IMR-90 (cell line): ENCODE measurements at regions not wholly inside any gene's neighbourhood (a gene's known extent, or its start where the extent isn't known, plus 50 kb on each side); places are given as distances from the start of the nearest gene placed in this dataset.

Experiments used
- ATAC-seq: fragments of 200-7000 bp; cut with Tn5 transposase; 2 replicates; pipeline ENCODE4 v1.9.1; 2020; ENCODE audit warnings: low read depth, mild to moderate bottlenecking, moderate library complexity
- BruUV-seq: library from RNA; stranded (reverse); fragments of 400-500 nt; replicated peaks from 2 replicates; lab custom pipeline; 2021; lab: Mats Ljungman, UMichigan
- CTCF ChIA-PET: fragments of 300-600 bp; formaldehyde crosslinking; extraction: SDS; loops from one replicate; lab custom pipeline; 2021; ENCODE audit warnings: antibody characterized with exemption; lab: Yijun Ruan, JAX
- POLR2A ChIA-PET: fragments of 300-600 bp; sonication (Branson Sonifier 250); formaldehyde crosslinking; loops from one replicate; lab custom pipeline; 2022; ENCODE audit warnings: antibody characterized with exemption; ENCODE audit not compliant: unreplicated experiment; lab: Charles Lee
- DNase-seq: peaks from one replicate; pipeline ENCODE4 v3.0.0; 2013
- H2AFZ ChIP-seq: replicated peaks from 2 replicates; pipeline ENCODE3; 2013; ENCODE audit warnings: low read length, mild to moderate bottlenecking; ENCODE audit not compliant: poor library complexity
- H2AK5ac ChIP-seq: 2 replicates; pipeline ENCODE4 v1.6.1; 2013; ENCODE audit warnings: low read depth, low read length, inconsistent platforms
- H2AK9ac ChIP-seq: replicated peaks from 2 replicates; pipeline ENCODE3; 2013; ENCODE audit warnings: mild to moderate bottlenecking, low read depth, low read length, moderate library complexity; ENCODE audit not compliant: poor library complexity
- H2BK120ac ChIP-seq: 2 replicates; pipeline ENCODE4 v1.6.1; 2013; ENCODE audit warnings: low read depth, low read length, inconsistent platforms
- H2BK15ac ChIP-seq: 3 replicates; pipeline ENCODE4 v1.6.1; 2013; ENCODE audit warnings: low read depth, low read length, inconsistent platforms
- H2BK20ac ChIP-seq: 2 replicates; pipeline ENCODE4 v1.6.1; 2013; ENCODE audit warnings: low read depth, mild to moderate bottlenecking, inconsistent platforms, low read length, moderate library complexity
- H2BK5ac ChIP-seq: 2 replicates; pipeline ENCODE4 v1.6.1; 2013; ENCODE audit warnings: mild to moderate bottlenecking, low read depth, low read length, inconsistent platforms; ENCODE audit not compliant: poor library complexity, severe bottlenecking
- H3K14ac ChIP-seq: replicated peaks from 2 replicates; pipeline ENCODE4 v1.6.1; 2013; ENCODE audit warnings: low read depth, low read length, inconsistent platforms
- H3K18ac ChIP-seq: 2 replicates; pipeline ENCODE4 v1.6.1; 2013; ENCODE audit warnings: low read depth, low read length, control low read depth
- H3K23ac ChIP-seq: 2 replicates; pipeline ENCODE4 v1.6.1; 2013; ENCODE audit warnings: low read depth, low read length, inconsistent platforms
- H3K27ac ChIP-seq: 2 replicates; pipeline ENCODE4 v1.5.1; 2013; ENCODE audit warnings: mild to moderate bottlenecking, control low read depth, low read length; ENCODE audit not compliant: insufficient read depth
- H3K27me3 ChIP-seq: 2 replicates; pipeline ENCODE4 v1.6.1; 2013; ENCODE audit warnings: low read length; ENCODE audit not compliant: control insufficient read depth, insufficient read depth
- H3K36me3 ChIP-seq: 2 replicates; pipeline ENCODE4 v1.6.1; 2013; ENCODE audit warnings: low read length, mixed read lengths; ENCODE audit not compliant: control insufficient read depth, insufficient read depth
- H3K4ac ChIP-seq: 2 replicates; pipeline ENCODE4 v1.6.1; 2013; ENCODE audit warnings: low read depth, low read length, inconsistent platforms
- H3K4me1 ChIP-seq: 2 replicates; pipeline ENCODE4 v1.6.1; 2013; ENCODE audit warnings: low read length, mixed read lengths; ENCODE audit not compliant: control insufficient read depth, insufficient read depth
- H3K4me2 ChIP-seq: 2 replicates; pipeline ENCODE4 v1.6.1; 2013; ENCODE audit warnings: low read depth, mild to moderate bottlenecking, control low read depth, low read length, moderate library complexity
- H3K4me3 ChIP-seq: 2 replicates; pipeline ENCODE4 v1.5.1; 2013; ENCODE audit warnings: low read depth, mild to moderate bottlenecking, control low read depth, low read length, moderate library complexity; ENCODE audit not compliant: insufficient read depth
- H3K56ac ChIP-seq: 2 replicates; pipeline ENCODE4 v1.6.1; 2013; ENCODE audit warnings: low read length, inconsistent platforms; ENCODE audit not compliant: insufficient read depth; ENCODE audit errors: extremely low read depth
- H3K79me1 ChIP-seq, 2 experiments: 2 replicates each; pipeline ENCODE4 v1.6.1; 2013; ENCODE audit warnings: low read length in 2 of 2, inconsistent platforms in 1 of 2, low read depth in 1 of 2
- H3K9ac ChIP-seq: 2 replicates; pipeline ENCODE4 v1.6.1; 2013; ENCODE audit warnings: low read depth, low read length, control low read depth
- H3K9me1 ChIP-seq: 2 replicates; pipeline ENCODE4 v1.6.1; 2013; ENCODE audit warnings: low read length, inconsistent platforms; ENCODE audit not compliant: insufficient read depth
- H3K9me3 ChIP-seq: 2 replicates; pipeline ENCODE4 v1.6.1; 2013; ENCODE audit warnings: low read length; ENCODE audit not compliant: control insufficient read depth, insufficient read depth
- H4K20me1 ChIP-seq: 2 replicates; pipeline ENCODE4 v1.6.1; 2013; ENCODE audit warnings: low read length, inconsistent platforms; ENCODE audit not compliant: insufficient read depth
- H4K5ac ChIP-seq: 2 replicates; pipeline ENCODE4 v1.6.1; 2013; ENCODE audit warnings: mild to moderate bottlenecking, low read depth, low read length, control low read depth
- H4K8ac ChIP-seq, 2 experiments: 2 replicates each; pipeline ENCODE4 v1.6.1; 2013; ENCODE audit warnings: low read depth in 2 of 2, low read length in 2 of 2, control low read depth in 1 of 2, inconsistent platforms in 1 of 2
- H4K91ac ChIP-seq: 2 replicates; pipeline ENCODE4 v1.6.1; 2013; ENCODE audit warnings: low read depth, low read length, inconsistent platforms; ENCODE audit not compliant: insufficient read depth
- CEBPB ChIP-seq: IDR thresholded peaks from 2 replicates; pipeline ENCODE4 v1.6.1; 2012; ENCODE audit warnings: low read depth, low read length, improper control_type of control experiment
- CHD1 ChIP-seq: IDR thresholded peaks from 2 replicates; pipeline ENCODE4 v1.6.1; 2012; ENCODE audit warnings: low read depth, low read length, improper control_type of control experiment
- MAZ ChIP-seq: IDR thresholded peaks from 2 replicates; pipeline ENCODE4 v1.6.1; 2012; ENCODE audit warnings: low read depth, mild to moderate bottlenecking, low read length, improper control_type of control experiment, moderate library complexity, borderline replicate concordance
- MXI1 ChIP-seq: IDR thresholded peaks from 2 replicates; pipeline ENCODE4 v1.6.1; 2012; ENCODE audit warnings: low read depth, mild to moderate bottlenecking, low read length, moderate library complexity, borderline replicate concordance
- NFE2L2 ChIP-seq: fragments of 150-350 bp; IDR thresholded peaks from 2 replicates; pipeline ENCODE4 v1.6.1; 2016; ENCODE audit warnings: low read depth, mild to moderate bottlenecking, low read length
- POLR2A ChIP-seq: IDR thresholded peaks from 2 replicates; pipeline ENCODE4 v1.6.1; 2012; ENCODE audit warnings: mild to moderate bottlenecking, low read depth, low read length
- RAD21 ChIP-seq: IDR thresholded peaks from 2 replicates; pipeline ENCODE4 v1.6.1; 2012; ENCODE audit warnings: low read length, improper control_type of control experiment
- RCOR1 ChIP-seq: IDR thresholded peaks from 2 replicates; pipeline ENCODE4 v1.6.1; 2012; ENCODE audit warnings: mild to moderate bottlenecking, low read length, improper control_type of control experiment; ENCODE audit not compliant: insufficient replicate concordance
- RFX5 ChIP-seq: IDR thresholded peaks from 2 replicates; pipeline ENCODE4 v1.8.0; 2012; ENCODE audit warnings: low read depth, mild to moderate bottlenecking, low read length, moderate library complexity
- WGBS, 2 experiments: methylation state at CpG; one replicate each; pipeline versions ENCODE4 v1.1.5 to v1.1.7; 2013; ENCODE audit warnings: missing lambda C conversion rate in 2 of 2; ENCODE audit not compliant: insufficient read length in 1 of 2; ENCODE audit errors: extremely low coverage in 2 of 2; 5-methylcytosine and 5-hydroxymethylcytosine counted together
- dilution Hi-C: fragments of 300-500 bp; cut with HindIII; formaldehyde crosslinking; loops from one replicate; pipeline ENCODE4 v1.14.3; 2018; ENCODE audit warnings: low sequenced_read_pairs; ENCODE audit not compliant: unreplicated experiment
- in situ Hi-C: fragments of 300-500 bp; cut with MboI; formaldehyde crosslinking; loops from 3 replicates; pipeline ENCODE4 v1.14.3; 2019; ENCODE audit warnings: low sequenced_read_pairs, inconsistent platforms, mixed read lengths
- intact Hi-C: fragments of 100-400 bp; cut with micrococcal nuclease; formaldehyde crosslinking; loops from 2 replicates; pipeline ENCODE4 v1.10.0; 2022
- TF ChIP-seq, protein P1 (sequence below): fragments of 150-350 bp; IDR thresholded peaks from 2 replicates; pipeline ENCODE4 v1.6.1; 2016; ENCODE audit warnings: low read depth, mild to moderate bottlenecking, low read length, moderate library complexity, borderline replicate concordance

- no TSS peak for BruUV-seq
- no peak overlapping the region for H2BK15ac ChIP-seq
- H3K4ac ChIP-seq, result no peak overlapping the region
- H3K4me1 ChIP-seq, result no peaks in the 10 kb centered on the region
- no peak overlapping the region for H4K91ac ChIP-seq
- no peak overlapping the region for H3K23ac ChIP-seq
- peaks cover 6% of the 10 kb centered on the region for H3K9me3 ChIP-seq
- H4K5ac ChIP-seq, result no peak overlapping the region
- no peaks in the 10 kb centered on the region for H3K9me1 ChIP-seq
- H3K36me3 ChIP-seq, result no peaks in the 10 kb centered on the region
- H2AK5ac ChIP-seq, result no peak overlapping the region
- H3K27me3 ChIP-seq, result no peaks in the 10 kb centered on the region
- ChIA-PET CTCF (no interaction called here), POLR2A (no interaction called here)
- no peak overlapping the region for H3K14ac ChIP-seq
- in situ Hi-C loops (no loop called here), dilution Hi-C loops (no loop called here), intact Hi-C loops (no loop called here)
- DNase-seq (no peak), ATAC-seq (no peak)
- no peak overlapping the region for H2BK120ac ChIP-seq
- no peak overlapping the region for H4K8ac ChIP-seq
- no peak overlapping the region for H2BK20ac ChIP-seq
- no peak overlapping the region for H3K27ac ChIP-seq
- H2AFZ ChIP-seq, result no peak overlapping the region
- H2BK5ac ChIP-seq, result no peak overlapping the region
- WGBS, 2 experiments, result no CpG with 5 or more reads among the region's 2 CpGs
- no peak overlapping the region for H3K9ac ChIP-seq
- H4K20me1 ChIP-seq, result no peaks in the 10 kb centered on the region
- no peak overlapping the region for H3K4me3 ChIP-seq
- H3K4me2 ChIP-seq, result no peak overlapping the region
- TF ChIP-seq CEBPB (no peak), RCOR1 (no peak), NFE2L2 (no peak), MXI1 (no peak), RFX5 (no peak), POLR2A (no peak), RAD21 (no peak), CHD1 (no peak), MAZ (no peak)
- TF ChIP-seq, protein P1, sequence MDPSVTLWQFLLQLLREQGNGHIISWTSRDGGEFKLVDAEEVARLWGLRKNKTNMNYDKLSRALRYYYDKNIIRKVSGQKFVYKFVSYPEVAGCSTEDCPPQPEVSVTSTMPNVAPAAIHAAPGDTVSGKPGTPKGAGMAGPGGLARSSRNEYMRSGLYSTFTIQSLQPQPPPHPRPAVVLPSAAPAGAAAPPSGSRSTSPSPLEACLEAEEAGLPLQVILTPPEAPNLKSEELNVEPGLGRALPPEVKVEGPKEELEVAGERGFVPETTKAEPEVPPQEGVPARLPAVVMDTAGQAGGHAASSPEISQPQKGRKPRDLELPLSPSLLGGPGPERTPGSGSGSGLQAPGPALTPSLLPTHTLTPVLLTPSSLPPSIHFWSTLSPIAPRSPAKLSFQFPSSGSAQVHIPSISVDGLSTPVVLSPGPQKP, result no peak
- no peak overlapping the region for H3K18ac ChIP-seq
- no peak overlapping the region for H3K56ac ChIP-seq
- H2AK9ac ChIP-seq, result no peak overlapping the region
- H3K79me1 ChIP-seq, result no peaks in the 10 kb centered on the region
Measured at GRCh38 chr5:12214267-12215015, 310.2 kb upstream of the CTNND2 start.
